Smooth muscle cell (in vitro differentiated cells): ENCODE measurements at regions not wholly inside any gene's neighbourhood (a gene's known extent, or its start where the extent isn't known, plus 50 kb on each side); places are given as distances from the start of the nearest gene placed in this dataset.

Source experiments
- DNase-seq: peaks from one replicate; lab custom pipeline; 2025; ENCODE audit not compliant: unreplicated experiment; lab: John Stamatoyannopoulos, UW
- H2AFZ ChIP-seq: fragments of 200-600 bp; sonication (generic); 2 replicates; pipeline ENCODE4 v1.6.0; 2016; ENCODE audit warnings: antibody characterized with exemption, low read depth, mild to moderate bottlenecking
- H3F3A ChIP-seq: fragments of 200-600 bp; sonication (generic); 2 replicates; pipeline ENCODE4 v1.6.0; 2017; ENCODE audit warnings: antibody characterized with exemption, low read depth
- H3K27ac ChIP-seq: fragments of 200-600 bp; sonication (generic); 2 replicates; pipeline ENCODE4 v1.5.1; 2016; ENCODE audit warnings: low read depth, mild to moderate bottlenecking
- H3K27me3 ChIP-seq: fragments of 200-600 bp; sonication (generic); 2 replicates; pipeline ENCODE4 v1.6.1; 2016; ENCODE audit warnings: low read depth, mild to moderate bottlenecking
- H3K36me3 ChIP-seq: fragments of 200-600 bp; sonication (generic); 2 replicates; pipeline ENCODE4 v1.5.1; 2016; ENCODE audit warnings: low read depth
- H3K4me1 ChIP-seq: fragments of 200-600 bp; sonication (generic); 2 replicates; pipeline ENCODE4 v1.5.1; 2016; ENCODE audit warnings: low read depth
- H3K4me2 ChIP-seq: fragments of 200-600 bp; sonication (generic); 2 replicates; pipeline ENCODE4 v1.6.0; 2016; ENCODE audit warnings: mild to moderate bottlenecking
- H3K4me3 ChIP-seq: fragments of 200-600 bp; sonication (generic); 2 replicates; pipeline ENCODE4 v1.5.1; 2016; ENCODE audit warnings: mild to moderate bottlenecking
- H3K79me2 ChIP-seq: fragments of 200-600 bp; sonication (generic); 2 replicates; pipeline ENCODE4 v1.6.0; 2016; ENCODE audit warnings: low read depth, mild to moderate bottlenecking
- H3K9ac ChIP-seq: fragments of 200-600 bp; sonication (generic); 2 replicates; pipeline ENCODE4 v1.6.0; 2016; ENCODE audit warnings: low read depth
- H3K9me3 ChIP-seq: fragments of 200-600 bp; sonication (generic); replicated peaks from 2 replicates; pipeline ENCODE4 v1.5.1; 2016; ENCODE audit warnings: low read depth
- H4K20me1 ChIP-seq: fragments of 200-600 bp; sonication (generic); 2 replicates; pipeline ENCODE4 v1.6.0; 2016; ENCODE audit warnings: low read depth
- CTCF ChIP-seq: fragments of 200-600 bp; sonication (generic); IDR thresholded peaks from 2 replicates; pipeline ENCODE4 v1.5.1; 2017; ENCODE audit warnings: borderline replicate concordance, mild to moderate bottlenecking, antibody characterized with exemption; ENCODE audit not compliant: insufficient read depth, poor library complexity, severe bottlenecking
- WGBS: methylation state at CpG from one replicate; pipeline ENCODE4 v1.1.7; 2016; ENCODE audit warnings: low lambda C conversion rate; 5-methylcytosine and 5-hydroxymethylcytosine counted together

DNA sequence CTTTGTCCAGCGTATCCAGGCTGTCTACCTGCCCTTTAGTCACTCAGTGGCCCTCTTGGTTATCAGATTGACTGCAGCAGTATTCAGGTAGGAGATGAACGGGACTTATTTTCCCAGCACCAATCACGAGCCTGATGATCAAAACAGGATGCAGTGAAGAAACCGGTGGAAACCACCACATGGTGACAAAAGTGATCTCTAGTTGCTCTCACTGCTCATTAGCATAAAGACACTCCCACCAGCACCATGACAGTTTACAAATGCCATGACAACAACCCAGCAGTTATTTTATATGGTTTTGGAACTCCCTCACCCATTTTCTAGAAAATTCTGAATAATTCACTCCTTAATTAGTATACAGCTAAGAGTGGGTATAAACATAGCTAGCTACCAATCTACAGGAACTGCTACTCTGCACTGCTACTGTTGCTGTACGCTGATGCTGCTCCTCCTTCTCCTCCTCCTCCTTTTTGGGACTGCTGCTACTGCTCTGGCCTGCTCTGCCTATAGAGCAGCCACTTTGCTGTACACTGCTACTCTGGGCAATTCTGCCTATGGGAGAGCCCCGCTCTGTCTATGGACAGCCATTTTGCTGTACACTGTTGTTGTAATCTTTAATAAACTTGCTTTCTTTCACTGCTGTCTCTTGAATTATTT lies 142.5 kb upstream of the SSTR1 start:
- DNase-seq = no peak
- Histone ChIP-seq H3K79me2 (no peaks in the 10 kb centered on the region), H3K4me3 (no peak overlapping the region), H3K9me3 (peaks cover 7% of the 10 kb centered on the region), H4K20me1 (no peaks in the 10 kb centered on the region), H3K9ac (no peak overlapping the region), H3F3A (no peaks in the 10 kb centered on the region), H3K36me3 (no peaks in the 10 kb centered on the region), H3K4me1 (no peaks in the 10 kb centered on the region), H3K27me3 (no peaks in the 10 kb centered on the region), H3K4me2 (no peak overlapping the region), H3K27ac (no peak overlapping the region), H2AFZ (no peak overlapping the region)
- no peak for TF ChIP-seq CTCF
- WGBS = 92% methylated on average over 6 of the region's 6 CpGs

- no peaks in the 10 kb centered on the region for H3K79me2 ChIP-seq
- no peaks in the 10 kb centered on the region for H3K4me1 ChIP-seq
- no peak overlapping the region for H2AFZ ChIP-seq
- no peaks in the 10 kb centered on the region for H3K36me3 ChIP-seq
- H3F3A ChIP-seq = no peaks in the 10 kb centered on the region
- H3K27me3 ChIP-seq = no peaks in the 10 kb centered on the region
- 100% methylated on average over 2 of the region's 2 CpGs for WGBS
- H3K9ac ChIP-seq = no peak overlapping the region
- DNase-seq = no peak
- TF ChIP-seq CTCF = no peak
- no peak overlapping the region for H3K4me2 ChIP-seq
- no peaks in the 10 kb centered on the region for H4K20me1 ChIP-seq
- H3K27ac ChIP-seq = no peak overlapping the region
- H3K9me3 ChIP-seq = no peaks in the 10 kb centered on the region
- no peak overlapping the region for H3K4me3 ChIP-seq
Observed at GRCh38 chr14:38070061-38070588, 137.6 kb upstream of the SSTR1 start.

- Histone ChIP-seq H3K27ac (no peak overlapping the region), H3K79me2 (no peaks in the 10 kb centered on the region), H3K9me3 (no peaks in the 10 kb centered on the region), H3K4me3 (no peak overlapping the region), H3F3A (no peaks in the 10 kb centered on the region), H3K9ac (no peak overlapping the region), H3K4me1 (no peaks in the 10 kb centered on the region), H3K27me3 (no peaks in the 10 kb centered on the region), H3K4me2 (no peak overlapping the region), H2AFZ (no peak overlapping the region), H4K20me1 (no peaks in the 10 kb centered on the region), H3K36me3 (no peaks in the 10 kb centered on the region)
- TF ChIP-seq CTCF = no peak
- 80% methylated on average over 4 of the region's 4 CpGs for WGBS
- DNase-seq = no peak
Observed at GRCh38 chr14:38073641-38074040, 134.1 kb upstream of the SSTR1 start.

GRCh38 chr14:38074081-38074480 lies 133.6 kb upstream of the SSTR1 start:
- TF ChIP-seq CTCF = no peak
- no peak overlapping the region for H3K9ac ChIP-seq
- no peaks in the 10 kb centered on the region for H3K4me1 ChIP-seq
- H3K4me3 ChIP-seq = no peak overlapping the region
- no peaks in the 10 kb centered on the region for H3K27me3 ChIP-seq
- H4K20me1 ChIP-seq = no peaks in the 10 kb centered on the region
- no peak overlapping the region for H3K27ac ChIP-seq
- H3K9me3 ChIP-seq = no peaks in the 10 kb centered on the region
- H3K79me2 ChIP-seq = no peaks in the 10 kb centered on the region
- H3K4me2 ChIP-seq = no peak overlapping the region
- H3F3A ChIP-seq = no peaks in the 10 kb centered on the region
- WGBS = 70% methylated on average over 1 of the region's 1 CpG
- DNase-seq = no peak
- no peaks in the 10 kb centered on the region for H3K36me3 ChIP-seq
- no peak overlapping the region for H2AFZ ChIP-seq
